ENCODE measurements at regions not wholly inside any gene's neighbourhood (a gene's known extent, or its start where the extent isn't known, plus 50 kb on each side); places are given as distances from the start of the nearest gene placed in this dataset.
"Not testable (repeated sequence)": the region's sequence is repeated elsewhere in the genome, so short reads cannot be mapped to it uniquely, and the experiment has no call there.

DNA sequence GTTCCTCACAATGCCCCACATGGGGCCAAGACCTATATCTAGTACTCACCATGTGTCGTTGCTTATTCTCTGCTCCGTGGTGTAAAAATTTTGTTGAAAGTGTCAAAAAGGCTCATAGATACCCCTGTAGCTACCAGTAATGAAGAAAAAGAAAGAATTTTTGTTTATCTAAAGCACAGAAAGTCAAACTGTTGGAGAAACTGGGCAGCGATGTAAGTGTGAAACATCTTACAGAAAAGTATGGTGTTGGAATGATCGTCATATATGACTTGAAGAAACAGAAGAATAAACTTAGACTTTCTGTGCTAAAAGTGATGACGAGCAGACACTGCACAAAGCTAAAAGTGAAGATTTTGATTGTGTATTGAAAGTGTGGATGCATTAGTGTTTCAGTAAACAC lies 626.6 kb upstream of the GHITM start:
- no peak for TF ChIP-seq CTCF (IDR thresholded peaks at IDR 0.05)
- DNase-seq (ENCODE audit: extremely low spot score, unreplicated experiment): no peak
- Mint-ChIP-seq H3K27me3 (ENCODE audit: unreplicated experiment) (no peaks in the 10 kb centered on the region), H3K36me3 (ENCODE audit: unreplicated experiment) (no peaks in the 10 kb centered on the region), H3K9me3 (ENCODE audit: unreplicated experiment) (peaks cover 15% of the 10 kb centered on the region), H3K27ac (ENCODE audit: unreplicated experiment) (no peak overlapping the region), H3K4me3 (ENCODE audit: unreplicated experiment) (no peak overlapping the region), H3K4me1 (ENCODE audit: unreplicated experiment) (peaks cover 14% of the 10 kb centered on the region)

- H3K4me1 Mint-ChIP-seq (ENCODE audit: unreplicated experiment): peaks cover 11% of the 10 kb centered on the region
- H3K4me3 Mint-ChIP-seq (ENCODE audit: unreplicated experiment): no peak overlapping the region
- DNase-seq (ENCODE audit: extremely low spot score, unreplicated experiment): no peak
- no peak for TF ChIP-seq CTCF (IDR thresholded peaks at IDR 0.05)
- H3K27ac Mint-ChIP-seq (ENCODE audit: unreplicated experiment): no peak overlapping the region
- no peaks in the 10 kb centered on the region for H3K27me3 Mint-ChIP-seq (ENCODE audit: unreplicated experiment)
- no peaks in the 10 kb centered on the region for H3K36me3 Mint-ChIP-seq (ENCODE audit: unreplicated experiment)
- peaks cover 12% of the 10 kb centered on the region for H3K9me3 Mint-ChIP-seq (ENCODE audit: unreplicated experiment)
Observed at GRCh38 chr10:83515001-83515400, 624.3 kb upstream of the GHITM start.

DNA sequence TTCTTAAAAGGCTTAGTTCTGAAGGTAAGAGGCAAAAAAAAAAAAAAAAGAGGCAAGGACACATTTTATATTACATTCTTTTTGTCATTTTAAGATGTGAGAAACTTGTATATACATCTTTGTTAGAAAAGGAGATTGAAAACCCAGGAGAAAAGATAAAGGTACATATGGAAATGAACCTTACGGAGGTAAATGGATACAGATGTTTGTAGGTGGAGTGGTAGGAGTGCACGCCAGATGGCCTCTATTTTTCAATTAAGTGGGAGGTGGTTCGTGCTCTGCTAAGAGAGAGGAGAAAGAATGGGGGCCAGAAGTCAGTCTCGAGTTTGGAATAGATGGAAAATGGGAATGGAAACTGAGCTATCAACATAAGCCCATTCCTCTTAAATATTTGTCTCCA lies 622.5 kb upstream of the GHITM start:
- peaks cover 9% of the 10 kb centered on the region for H3K4me1 Mint-ChIP-seq (ENCODE audit: unreplicated experiment)
- no peak overlapping the region for H3K4me3 Mint-ChIP-seq (ENCODE audit: unreplicated experiment)
- H3K9me3 Mint-ChIP-seq (ENCODE audit: unreplicated experiment): peaks cover 11% of the 10 kb centered on the region
- H3K27ac Mint-ChIP-seq (ENCODE audit: unreplicated experiment): no peak overlapping the region
- TF ChIP-seq CTCF (IDR thresholded peaks at IDR 0.05): no peak
- no peaks in the 10 kb centered on the region for H3K36me3 Mint-ChIP-seq (ENCODE audit: unreplicated experiment)
- no peak for DNase-seq (ENCODE audit: extremely low spot score, unreplicated experiment)
- H3K27me3 Mint-ChIP-seq (ENCODE audit: unreplicated experiment): no peaks in the 10 kb centered on the region

DNA sequence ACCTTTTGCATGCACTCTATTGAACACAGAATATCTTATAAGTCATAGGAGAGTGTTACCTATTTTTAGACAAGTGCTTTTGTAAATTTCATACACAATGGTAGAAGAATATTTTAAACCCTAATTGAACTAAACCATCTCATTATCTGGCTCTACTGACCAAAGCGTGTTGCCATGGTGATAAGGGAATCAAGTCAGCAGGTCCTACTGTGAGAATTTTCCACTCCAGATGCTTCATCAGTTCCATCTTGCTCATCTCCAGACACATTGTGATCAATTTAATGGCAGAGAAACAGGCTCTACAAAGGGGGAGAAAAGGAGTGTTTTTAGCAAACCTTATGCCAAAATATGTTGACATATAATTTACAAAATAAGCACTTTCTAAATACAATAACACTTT lies 621.9 kb upstream of the GHITM start:
- Mint-ChIP-seq H3K36me3 (ENCODE audit: unreplicated experiment) (no peaks in the 10 kb centered on the region), H3K27me3 (ENCODE audit: unreplicated experiment) (no peaks in the 10 kb centered on the region)

GRCh38 chr10:83518779-83519178 lies 620.5 kb upstream of the GHITM start:
- Mint-ChIP-seq H3K36me3 (ENCODE audit: unreplicated experiment) (no peaks in the 10 kb centered on the region), H3K27me3 (ENCODE audit: unreplicated experiment) (no peaks in the 10 kb centered on the region)

More for the DNA sequence above, 621.9 kb upstream of the GHITM start:
- no peak for DNase-seq (ENCODE audit: extremely low spot score, unreplicated experiment)
- no peak for TF ChIP-seq CTCF (IDR thresholded peaks at IDR 0.05)
- peaks cover 11% of the 10 kb centered on the region for H3K9me3 Mint-ChIP-seq (ENCODE audit: unreplicated experiment)
- H3K27ac Mint-ChIP-seq (ENCODE audit: unreplicated experiment): no peak overlapping the region
- H3K4me1 Mint-ChIP-seq (ENCODE audit: unreplicated experiment): peaks cover 15% of the 10 kb centered on the region
- no peak overlapping the region for H3K4me3 Mint-ChIP-seq (ENCODE audit: unreplicated experiment)

DNA sequence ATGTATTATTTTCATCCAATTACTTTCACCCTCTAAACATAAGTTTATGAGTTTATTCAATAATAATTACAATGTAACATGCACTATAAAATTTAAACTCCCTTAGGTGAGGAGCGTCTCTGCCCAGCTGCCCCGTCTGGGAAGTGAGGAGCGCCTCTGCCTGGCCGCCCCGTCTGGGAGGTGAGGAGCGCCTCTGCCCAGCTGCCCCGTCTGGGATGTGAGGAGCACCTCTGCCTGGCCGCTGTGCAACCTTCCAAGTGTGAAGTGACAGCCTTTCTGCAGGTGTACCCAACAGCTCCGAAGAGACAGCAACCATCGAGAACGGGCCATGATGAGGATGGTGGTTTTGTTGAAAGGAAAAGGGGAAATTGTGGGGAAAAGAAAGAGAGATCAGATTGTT lies 618.9 kb upstream of the GHITM start:
- not testable (repeated sequence) for H3K36me3 Mint-ChIP-seq (ENCODE audit: unreplicated experiment); H3K27me3 Mint-ChIP-seq (ENCODE audit: unreplicated experiment); H3K4me3 Mint-ChIP-seq (ENCODE audit: unreplicated experiment); H3K9me3 Mint-ChIP-seq (ENCODE audit: unreplicated experiment); DNase-seq (ENCODE audit: extremely low spot score, unreplicated experiment)
- Mint-ChIP-seq H3K4me1 (ENCODE audit: unreplicated experiment) (peaks cover 39% of the 10 kb centered on the region), H3K27ac (ENCODE audit: unreplicated experiment) (peak overlapping the region; percentile 50)

More at GRCh38 chr10:83518779-83519178, 620.5 kb upstream of the GHITM start:
- H3K9me3 Mint-ChIP-seq (ENCODE audit: unreplicated experiment): peaks cover 7% of the 10 kb centered on the region
- no peak for DNase-seq (ENCODE audit: extremely low spot score, unreplicated experiment)
- H3K27ac Mint-ChIP-seq (ENCODE audit: unreplicated experiment): no peak overlapping the region
- peaks cover 28% of the 10 kb centered on the region for H3K4me1 Mint-ChIP-seq (ENCODE audit: unreplicated experiment)
- H3K4me3 Mint-ChIP-seq (ENCODE audit: unreplicated experiment): no peak overlapping the region
- TF ChIP-seq CTCF (IDR thresholded peaks at IDR 0.05): no peak

Data from osteocyte (in vitro differentiated cells).